ENCODE measurements at regions not wholly inside any gene's neighbourhood (a gene's known extent, or its start where the extent isn't known, plus 50 kb on each side); places are given as distances from the start of the nearest gene placed in this dataset.

GRCh38 chr5:167255926-167256325 is 1035.5 kb upstream of the WWC1 start:
- H3K36me3 ChIP-seq (ENCODE audit: low read depth) = no peaks in the 10 kb centered on the region
- TF ChIP-seq CTCF (IDR thresholded peaks at IDR 0.05; ENCODE audit: poor library complexity, severe bottlenecking) = no peak
- H3K4me1 ChIP-seq (ENCODE audit: insufficient read depth, poor library complexity, severe bottlenecking) = no peaks in the 10 kb centered on the region
- H3K27ac ChIP-seq (ENCODE audit: poor library complexity, severe bottlenecking) = no peak overlapping the region
- H3K4me3 ChIP-seq (ENCODE audit: severe bottlenecking) = no peak overlapping the region
- no peaks in the 10 kb centered on the region for H3K27me3 ChIP-seq (ENCODE audit: insufficient read depth, poor library complexity, severe bottlenecking)
- H3K9me3 ChIP-seq (ENCODE audit: severe bottlenecking) = no peaks in the 10 kb centered on the region
- DNase-seq (ENCODE audit: low spot score) (no peak), ATAC-seq (ENCODE audit: low read depth) (no peak)

GRCh38 chr5:167259806-167260205 is 1031.6 kb upstream of the WWC1 start:
- no peak for TF ChIP-seq CTCF (IDR thresholded peaks at IDR 0.05; ENCODE audit: poor library complexity, severe bottlenecking)

GRCh38 chr5:167261309-167262100 is 1029.9 kb upstream of the WWC1 start:
- ATAC-seq (ENCODE audit: low read depth) (no peak), DNase-seq (ENCODE audit: low spot score) (no peak)
- H3K36me3 ChIP-seq (ENCODE audit: low read depth) = no peaks in the 10 kb centered on the region
- no peak overlapping the region for H3K4me3 ChIP-seq (ENCODE audit: severe bottlenecking)
- no peaks in the 10 kb centered on the region for H3K27me3 ChIP-seq (ENCODE audit: insufficient read depth, poor library complexity, severe bottlenecking)
- no peaks in the 10 kb centered on the region for H3K4me1 ChIP-seq (ENCODE audit: insufficient read depth, poor library complexity, severe bottlenecking)
- TF ChIP-seq CTCF (IDR thresholded peaks at IDR 0.05; ENCODE audit: poor library complexity, severe bottlenecking) = peak; percentile 55
- no peaks in the 10 kb centered on the region for H3K9me3 ChIP-seq (ENCODE audit: severe bottlenecking)
- H3K27ac ChIP-seq (ENCODE audit: poor library complexity, severe bottlenecking) = no peak overlapping the region

More at GRCh38 chr5:167259806-167260205, 1031.6 kb upstream of the WWC1 start:
- H3K4me3 ChIP-seq (ENCODE audit: severe bottlenecking) = no peak overlapping the region
- H3K27ac ChIP-seq (ENCODE audit: poor library complexity, severe bottlenecking) = no peak overlapping the region
- no peaks in the 10 kb centered on the region for H3K27me3 ChIP-seq (ENCODE audit: insufficient read depth, poor library complexity, severe bottlenecking)
- H3K9me3 ChIP-seq (ENCODE audit: severe bottlenecking) = no peaks in the 10 kb centered on the region
- no peaks in the 10 kb centered on the region for H3K36me3 ChIP-seq (ENCODE audit: low read depth)
- DNase-seq (ENCODE audit: low spot score) = no peak
- ATAC-seq (ENCODE audit: low read depth) = no peak
- H3K4me1 ChIP-seq (ENCODE audit: insufficient read depth, poor library complexity, severe bottlenecking) = no peaks in the 10 kb centered on the region

GRCh38 chr5:167263185-167263584 is 1028.3 kb upstream of the WWC1 start:
- DNase-seq (ENCODE audit: low spot score) (no peak), ATAC-seq (ENCODE audit: low read depth) (no peak)
- no peak for TF ChIP-seq CTCF (IDR thresholded peaks at IDR 0.05; ENCODE audit: poor library complexity, severe bottlenecking)
- no peak overlapping the region for H3K27ac ChIP-seq (ENCODE audit: poor library complexity, severe bottlenecking)
- no peaks in the 10 kb centered on the region for H3K9me3 ChIP-seq (ENCODE audit: severe bottlenecking)
- no peak overlapping the region for H3K4me3 ChIP-seq (ENCODE audit: severe bottlenecking)
- H3K27me3 ChIP-seq (ENCODE audit: insufficient read depth, poor library complexity, severe bottlenecking) = no peaks in the 10 kb centered on the region
- H3K36me3 ChIP-seq (ENCODE audit: low read depth) = no peaks in the 10 kb centered on the region
- H3K4me1 ChIP-seq (ENCODE audit: insufficient read depth, poor library complexity, severe bottlenecking) = no peaks in the 10 kb centered on the region

GRCh38 chr5:167264348-167264747 is 1027.1 kb upstream of the WWC1 start:
- Histone ChIP-seq H3K4me3 (ENCODE audit: severe bottlenecking) (no peak overlapping the region), H3K36me3 (ENCODE audit: low read depth) (no peaks in the 10 kb centered on the region), H3K9me3 (ENCODE audit: severe bottlenecking) (no peaks in the 10 kb centered on the region), H3K4me1 (ENCODE audit: insufficient read depth, poor library complexity, severe bottlenecking) (no peaks in the 10 kb centered on the region), H3K27ac (ENCODE audit: poor library complexity, severe bottlenecking) (no peak overlapping the region), H3K27me3 (ENCODE audit: insufficient read depth, poor library complexity, severe bottlenecking) (no peaks in the 10 kb centered on the region)
- DNase-seq (ENCODE audit: low spot score) (no peak), ATAC-seq (ENCODE audit: low read depth) (no peak)
- TF ChIP-seq CTCF (IDR thresholded peaks at IDR 0.05; ENCODE audit: poor library complexity, severe bottlenecking) = no peak
